GM12892 (cell line): ENCODE measurements at regions not wholly inside any gene's neighbourhood (a gene's known extent, or its start where the extent isn't known, plus 50 kb on each side); places are given as distances from the start of the nearest gene placed in this dataset.

Experiments used
- POLR2A ChIP-seq: IDR thresholded peaks from 2 replicates; pipeline ENCODE4 v1.6.1; 2011; ENCODE audit warnings: low read depth, low read length, control low read depth
- POLR2AphosphoS5 ChIP-seq: IDR thresholded peaks from 2 replicates; pipeline ENCODE4 v1.6.1; 2011; ENCODE audit warnings: low read depth, low read length, control low read depth

GRCh38 chr6:22657352-22657980, 88.1 kb downstream of the HDGFL1 start:
- TF ChIP-seq POLR2AphosphoS5 (no peak), POLR2A (no peak)
